GM23338 (cell line): ENCODE measurements at regions not wholly inside any gene's neighbourhood (a gene's known extent, or its start where the extent isn't known, plus 50 kb on each side); places are given as distances from the start of the nearest gene placed in this dataset.

Source experiments
- ATAC-seq: fragments of 200-7000 bp; cut with Tn5 transposase; 3 replicates; pipeline ENCODE4 v1.9.1; 2020
- DNase-seq: peaks from one replicate; pipeline ENCODE4 v3.0.0-alpha.2; 2015; ENCODE audit warnings: low spot score
- H2AFZ ChIP-seq: fragments of 200-600 bp; sonication (generic); 2 replicates; pipeline ENCODE4 v1.8.0; 2016; ENCODE audit warnings: antibody characterized with exemption, mild to moderate bottlenecking, moderate library complexity
- H3F3A ChIP-seq: fragments of 200-600 bp; sonication (generic); replicated peaks from 2 replicates; pipeline ENCODE4 v1.8.0; 2017; ENCODE audit warnings: antibody characterized with exemption, mixed run types, low read depth
- H3K27ac ChIP-seq: fragments of 200-600 bp; sonication (generic); 2 replicates; pipeline ENCODE4 v1.6.1; 2016; ENCODE audit warnings: low read depth
- H3K27me3 ChIP-seq: fragments of 200-600 bp; sonication (generic); 2 replicates; pipeline ENCODE4 v1.8.0; 2016; ENCODE audit warnings: mild to moderate bottlenecking, mixed run types, moderate library complexity; ENCODE audit not compliant: insufficient read depth
- H3K36me3 ChIP-seq: fragments of 200-600 bp; sonication (generic); 2 replicates; pipeline ENCODE4 v1.8.0; 2016; ENCODE audit warnings: mild to moderate bottlenecking; ENCODE audit not compliant: insufficient read depth
- H3K4me1 ChIP-seq: fragments of 200-600 bp; sonication (generic); 2 replicates; pipeline ENCODE4 v1.8.0; 2016; ENCODE audit warnings: mild to moderate bottlenecking, moderate library complexity; ENCODE audit not compliant: insufficient read depth
- H3K4me2 ChIP-seq: fragments of 200-600 bp; sonication (generic); 2 replicates; pipeline ENCODE4 v1.7.1; 2017; ENCODE audit warnings: mixed run types
- H3K4me3 ChIP-seq: fragments of 200-600 bp; sonication (generic); 2 replicates; pipeline ENCODE4 v1.6.1; 2016; ENCODE audit warnings: mixed run types
- H3K79me2 ChIP-seq: fragments of 200-600 bp; sonication (generic); replicated peaks from 2 replicates; pipeline ENCODE4 v1.8.0; 2017; ENCODE audit warnings: mild to moderate bottlenecking; ENCODE audit not compliant: insufficient read depth
- H3K9me2 ChIP-seq: fragments of 200-600 bp; sonication (generic); 2 replicates; pipeline ENCODE4 v1.8.0; 2017; ENCODE audit not compliant: insufficient read depth
- H4K20me1 ChIP-seq: fragments of 200-600 bp; sonication (generic); replicated peaks from 2 replicates; pipeline ENCODE4 v1.8.0; 2017; ENCODE audit warnings: mild to moderate bottlenecking; ENCODE audit not compliant: insufficient read depth
- H3K27ac Mint-ChIP-seq: 2 replicates; pipeline ENCODE4 v1.8.0; 2020; ENCODE audit warnings: inconsistent platforms, mild to moderate bottlenecking, moderate library complexity, mixed read lengths
- H3K27me3 Mint-ChIP-seq: 3 replicates; pipeline ENCODE4 v1.8.0; 2022; ENCODE audit warnings: low read depth, mild to moderate bottlenecking, moderate library complexity, mixed read lengths, inconsistent platforms; ENCODE audit not compliant: insufficient read depth, poor library complexity
- H3K36me3 Mint-ChIP-seq: 3 replicates; pipeline ENCODE4 v1.8.0; 2021; ENCODE audit warnings: low read depth, mild to moderate bottlenecking, inconsistent platforms, moderate library complexity, mixed read lengths
- H3K4me1 Mint-ChIP-seq: 3 replicates; pipeline ENCODE4 v1.8.0; 2020; ENCODE audit warnings: mild to moderate bottlenecking, inconsistent platforms, mixed read lengths
- H3K4me3 Mint-ChIP-seq: 3 replicates; pipeline ENCODE4 v1.8.0; 2021; ENCODE audit warnings: moderate library complexity, mild to moderate bottlenecking, inconsistent platforms, mixed read lengths
- H3K9me3 Mint-ChIP-seq: 3 replicates; pipeline ENCODE4 v1.8.0; 2020; ENCODE audit warnings: moderate library complexity, mild to moderate bottlenecking, inconsistent platforms, mixed read lengths
- CREB1 ChIP-seq: fragments of 250-450 bp; sonication (Bioruptor Pico); IDR thresholded peaks from 2 replicates; pipeline ENCODE4 v1.5.0; 2020; ENCODE audit warnings: low read depth, mild to moderate bottlenecking, moderate library complexity
- EZH2 ChIP-seq: fragments of 200-600 bp; sonication (generic); IDR thresholded peaks from one replicate; pipeline ENCODE4 v1.8.0; 2017; ENCODE audit warnings: antibody characterized with exemption, mild to moderate bottlenecking, low read depth; ENCODE audit not compliant: unreplicated experiment
- EZH2phosphoT487 ChIP-seq: fragments of 200-600 bp; sonication (generic); IDR thresholded peaks from one replicate; pipeline ENCODE4 v1.8.1; 2018; ENCODE audit warnings: antibody characterized with exemption; ENCODE audit not compliant: unreplicated experiment
- JUNB ChIP-seq: IDR thresholded peaks from one replicate; pipeline ENCODE4 v1.6.1; 2016; ENCODE audit warnings: antibody characterized with exemption; ENCODE audit not compliant: unreplicated experiment
- NANOG ChIP-seq: IDR thresholded peaks from 2 replicates; pipeline ENCODE4 v1.6.1; 2016; ENCODE audit warnings: antibody characterized with exemption, borderline replicate concordance
- POLR2AphosphoS5 ChIP-seq: IDR thresholded peaks from 2 replicates; pipeline ENCODE4 v1.6.1; 2016; ENCODE audit warnings: antibody characterized with exemption, low read depth
- STAT1 ChIP-seq: IDR thresholded peaks from one replicate; pipeline ENCODE4 v1.6.1; 2016; ENCODE audit warnings: antibody characterized with exemption; ENCODE audit not compliant: unreplicated experiment
- ZNF114 ChIP-seq: fragments of 250-450 bp; sonication (Bioruptor Pico); IDR thresholded peaks from 2 replicates; pipeline ENCODE4 v1.5.0; 2020; ENCODE audit warnings: mild to moderate bottlenecking, moderate library complexity
- ZNF331 ChIP-seq: fragments of 250-450 bp; sonication (Bioruptor Pico); IDR thresholded peaks from 2 replicates; pipeline ENCODE4 v1.5.0; 2020; ENCODE audit warnings: low read depth, mild to moderate bottlenecking, moderate library complexity
- TF ChIP-seq, protein P1 (sequence below): IDR thresholded peaks from 2 replicates; pipeline ENCODE4 v1.6.1; 2016; ENCODE audit warnings: antibody characterized with exemption
- TF ChIP-seq, protein P2 (sequence below): fragments of 250-450 bp; sonication (Bioruptor Pico); IDR thresholded peaks from 2 replicates; pipeline ENCODE4 v1.5.0; 2020; ENCODE audit warnings: mild to moderate bottlenecking, moderate library complexity
- TF ChIP-seq, protein P3 (sequence below): IDR thresholded peaks from one replicate; pipeline ENCODE4 v1.6.1; 2018; ENCODE audit warnings: antibody characterized with exemption; ENCODE audit not compliant: unreplicated experiment
- TF ChIP-seq, protein P4 (sequence below), 2 experiments: fragments of 200-600 bp in 1 of 2; sonication (generic) in 1 of 2; conservative IDR thresholded peaks; 2 replicates each; pipeline versions ENCODE4 v1.5.1 to v1.6.1; 2016 to 2017; ENCODE audit warnings: antibody characterized with exemption in 2 of 2, low read depth in 2 of 2, mild to moderate bottlenecking in 2 of 2, moderate library complexity in 1 of 2

DNA sequence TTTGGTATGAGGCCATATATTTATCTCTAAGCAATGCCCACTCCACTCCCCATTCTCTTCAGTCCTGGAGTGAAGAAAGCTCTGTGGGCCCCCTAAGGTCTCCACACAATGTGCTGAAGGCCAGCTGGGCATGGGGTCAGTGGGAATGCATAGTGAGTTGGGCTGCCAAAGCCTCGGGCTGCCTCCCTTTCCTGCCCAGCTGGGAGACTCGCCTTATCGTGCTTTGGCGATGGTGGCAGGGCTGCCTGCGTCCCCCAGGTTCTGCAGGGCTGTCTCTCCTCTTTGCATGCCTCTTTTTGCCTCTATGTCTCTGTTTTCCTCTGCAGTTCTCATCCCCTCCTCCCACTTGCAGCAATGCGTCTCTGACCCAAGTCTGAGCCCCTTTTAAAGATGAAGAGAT, 116.5 kb downstream of the CYLD start:
- DNase-seq (no peak), ATAC-seq (no peak)
- Histone ChIP-seq H3K79me2 (no peaks in the 10 kb centered on the region), H3K4me3 (no peak overlapping the region), H2AFZ (no peak overlapping the region), H3F3A (no peaks in the 10 kb centered on the region), H3K4me2 (no peak overlapping the region), H3K4me1 (no peaks in the 10 kb centered on the region), H4K20me1 (no peaks in the 10 kb centered on the region), H3K9me2 (no peaks in the 10 kb centered on the region), H3K27ac (no peak overlapping the region), H3K36me3 (no peaks in the 10 kb centered on the region), H3K27me3 (no peaks in the 10 kb centered on the region)
- no peak for TF ChIP-seq EZH2
- no peak for TF ChIP-seq JUNB
- no peak for TF ChIP-seq EZH2phosphoT487
- TF ChIP-seq, protein P1, sequence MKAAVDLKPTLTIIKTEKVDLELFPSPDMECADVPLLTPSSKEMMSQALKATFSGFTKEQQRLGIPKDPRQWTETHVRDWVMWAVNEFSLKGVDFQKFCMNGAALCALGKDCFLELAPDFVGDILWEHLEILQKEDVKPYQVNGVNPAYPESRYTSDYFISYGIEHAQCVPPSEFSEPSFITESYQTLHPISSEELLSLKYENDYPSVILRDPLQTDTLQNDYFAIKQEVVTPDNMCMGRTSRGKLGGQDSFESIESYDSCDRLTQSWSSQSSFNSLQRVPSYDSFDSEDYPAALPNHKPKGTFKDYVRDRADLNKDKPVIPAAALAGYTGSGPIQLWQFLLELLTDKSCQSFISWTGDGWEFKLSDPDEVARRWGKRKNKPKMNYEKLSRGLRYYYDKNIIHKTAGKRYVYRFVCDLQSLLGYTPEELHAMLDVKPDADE: no peak
- TF ChIP-seq, protein P2, sequence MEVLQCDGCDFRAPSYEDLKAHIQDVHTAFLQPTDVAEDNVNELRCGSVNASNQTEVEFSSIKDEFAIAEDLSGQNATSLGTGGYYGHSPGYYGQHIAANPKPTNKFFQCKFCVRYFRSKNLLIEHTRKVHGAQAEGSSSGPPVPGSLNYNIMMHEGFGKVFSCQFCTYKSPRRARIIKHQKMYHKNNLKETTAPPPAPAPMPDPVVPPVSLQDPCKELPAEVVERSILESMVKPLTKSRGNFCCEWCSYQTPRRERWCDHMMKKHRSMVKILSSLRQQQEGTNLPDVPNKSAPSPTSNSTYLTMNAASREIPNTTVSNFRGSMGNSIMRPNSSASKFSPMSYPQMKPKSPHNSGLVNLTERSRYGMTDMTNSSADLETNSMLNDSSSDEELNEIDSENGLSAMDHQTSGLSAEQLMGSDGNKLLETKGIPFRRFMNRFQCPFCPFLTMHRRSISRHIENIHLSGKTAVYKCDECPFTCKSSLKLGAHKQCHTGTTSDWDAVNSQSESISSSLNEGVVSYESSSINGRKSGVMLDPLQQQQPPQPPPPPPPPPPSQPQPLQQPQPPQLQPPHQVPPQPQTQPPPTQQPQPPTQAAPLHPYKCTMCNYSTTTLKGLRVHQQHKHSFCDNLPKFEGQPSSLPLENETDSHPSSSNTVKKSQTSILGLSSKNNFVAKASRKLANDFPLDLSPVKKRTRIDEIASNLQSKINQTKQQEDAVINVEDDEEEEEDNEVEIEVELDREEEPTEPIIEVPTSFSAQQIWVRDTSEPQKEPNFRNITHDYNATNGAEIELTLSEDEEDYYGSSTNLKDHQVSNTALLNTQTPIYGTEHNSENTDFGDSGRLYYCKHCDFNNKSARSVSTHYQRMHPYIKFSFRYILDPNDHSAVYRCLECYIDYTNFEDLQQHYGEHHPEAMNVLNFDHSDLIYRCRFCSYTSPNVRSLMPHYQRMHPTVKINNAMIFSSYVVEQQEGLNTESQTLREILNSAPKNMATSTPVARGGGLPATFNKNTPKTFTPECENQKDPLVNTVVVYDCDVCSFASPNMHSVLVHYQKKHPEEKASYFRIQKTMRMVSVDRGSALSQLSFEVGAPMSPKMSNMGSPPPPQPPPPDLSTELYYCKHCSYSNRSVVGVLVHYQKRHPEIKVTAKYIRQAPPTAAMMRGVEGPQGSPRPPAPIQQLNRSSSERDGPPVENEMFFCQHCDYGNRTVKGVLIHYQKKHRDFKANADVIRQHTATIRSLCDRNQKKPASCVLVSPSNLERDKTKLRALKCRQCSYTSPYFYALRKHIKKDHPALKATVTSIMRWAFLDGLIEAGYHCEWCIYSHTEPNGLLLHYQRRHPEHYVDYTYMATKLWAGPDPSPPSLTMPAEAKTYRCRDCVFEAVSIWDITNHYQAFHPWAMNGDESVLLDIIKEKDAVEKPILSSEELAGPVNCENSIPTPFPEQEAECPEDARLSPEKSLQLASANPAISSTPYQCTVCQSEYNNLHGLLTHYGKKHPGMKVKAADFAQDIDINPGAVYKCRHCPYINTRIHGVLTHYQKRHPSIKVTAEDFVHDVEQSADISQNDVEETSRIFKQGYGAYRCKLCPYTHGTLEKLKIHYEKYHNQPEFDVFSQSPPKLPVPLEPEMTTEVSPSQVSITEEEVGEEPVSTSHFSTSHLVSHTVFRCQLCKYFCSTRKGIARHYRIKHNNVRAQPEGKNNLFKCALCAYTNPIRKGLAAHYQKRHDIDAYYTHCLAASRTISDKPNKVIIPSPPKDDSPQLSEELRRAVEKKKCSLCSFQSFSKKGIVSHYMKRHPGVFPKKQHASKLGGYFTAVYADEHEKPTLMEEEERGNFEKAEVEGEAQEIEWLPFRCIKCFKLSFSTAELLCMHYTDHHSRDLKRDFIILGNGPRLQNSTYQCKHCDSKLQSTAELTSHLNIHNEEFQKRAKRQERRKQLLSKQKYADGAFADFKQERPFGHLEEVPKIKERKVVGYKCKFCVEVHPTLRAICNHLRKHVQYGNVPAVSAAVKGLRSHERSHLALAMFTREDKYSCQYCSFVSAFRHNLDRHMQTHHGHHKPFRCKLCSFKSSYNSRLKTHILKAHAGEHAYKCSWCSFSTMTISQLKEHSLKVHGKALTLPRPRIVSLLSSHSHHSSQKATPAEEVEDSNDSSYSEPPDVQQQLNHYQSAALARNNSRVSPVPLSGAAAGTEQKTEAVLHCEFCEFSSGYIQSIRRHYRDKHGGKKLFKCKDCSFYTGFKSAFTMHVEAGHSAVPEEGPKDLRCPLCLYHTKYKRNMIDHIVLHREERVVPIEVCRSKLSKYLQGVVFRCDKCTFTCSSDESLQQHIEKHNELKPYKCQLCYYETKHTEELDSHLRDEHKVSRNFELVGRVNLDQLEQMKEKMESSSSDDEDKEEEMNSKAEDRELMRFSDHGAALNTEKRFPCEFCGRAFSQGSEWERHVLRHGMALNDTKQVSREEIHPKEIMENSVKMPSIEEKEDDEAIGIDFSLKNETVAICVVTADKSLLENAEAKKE (CRISPR knock-in tag): no peak
- no peak for TF ChIP-seq ZNF331 (CRISPR knock-in tag)
- no peak for TF ChIP-seq NANOG
- TF ChIP-seq, protein P3, sequence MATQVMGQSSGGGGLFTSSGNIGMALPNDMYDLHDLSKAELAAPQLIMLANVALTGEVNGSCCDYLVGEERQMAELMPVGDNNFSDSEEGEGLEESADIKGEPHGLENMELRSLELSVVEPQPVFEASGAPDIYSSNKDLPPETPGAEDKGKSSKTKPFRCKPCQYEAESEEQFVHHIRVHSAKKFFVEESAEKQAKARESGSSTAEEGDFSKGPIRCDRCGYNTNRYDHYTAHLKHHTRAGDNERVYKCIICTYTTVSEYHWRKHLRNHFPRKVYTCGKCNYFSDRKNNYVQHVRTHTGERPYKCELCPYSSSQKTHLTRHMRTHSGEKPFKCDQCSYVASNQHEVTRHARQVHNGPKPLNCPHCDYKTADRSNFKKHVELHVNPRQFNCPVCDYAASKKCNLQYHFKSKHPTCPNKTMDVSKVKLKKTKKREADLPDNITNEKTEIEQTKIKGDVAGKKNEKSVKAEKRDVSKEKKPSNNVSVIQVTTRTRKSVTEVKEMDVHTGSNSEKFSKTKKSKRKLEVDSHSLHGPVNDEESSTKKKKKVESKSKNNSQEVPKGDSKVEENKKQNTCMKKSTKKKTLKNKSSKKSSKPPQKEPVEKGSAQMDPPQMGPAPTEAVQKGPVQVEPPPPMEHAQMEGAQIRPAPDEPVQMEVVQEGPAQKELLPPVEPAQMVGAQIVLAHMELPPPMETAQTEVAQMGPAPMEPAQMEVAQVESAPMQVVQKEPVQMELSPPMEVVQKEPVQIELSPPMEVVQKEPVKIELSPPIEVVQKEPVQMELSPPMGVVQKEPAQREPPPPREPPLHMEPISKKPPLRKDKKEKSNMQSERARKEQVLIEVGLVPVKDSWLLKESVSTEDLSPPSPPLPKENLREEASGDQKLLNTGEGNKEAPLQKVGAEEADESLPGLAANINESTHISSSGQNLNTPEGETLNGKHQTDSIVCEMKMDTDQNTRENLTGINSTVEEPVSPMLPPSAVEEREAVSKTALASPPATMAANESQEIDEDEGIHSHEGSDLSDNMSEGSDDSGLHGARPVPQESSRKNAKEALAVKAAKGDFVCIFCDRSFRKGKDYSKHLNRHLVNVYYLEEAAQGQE: no peak
- TF ChIP-seq STAT1: no peak
- TF ChIP-seq CREB1 (CRISPR knock-in tag): no peak
- TF ChIP-seq, protein P4, sequence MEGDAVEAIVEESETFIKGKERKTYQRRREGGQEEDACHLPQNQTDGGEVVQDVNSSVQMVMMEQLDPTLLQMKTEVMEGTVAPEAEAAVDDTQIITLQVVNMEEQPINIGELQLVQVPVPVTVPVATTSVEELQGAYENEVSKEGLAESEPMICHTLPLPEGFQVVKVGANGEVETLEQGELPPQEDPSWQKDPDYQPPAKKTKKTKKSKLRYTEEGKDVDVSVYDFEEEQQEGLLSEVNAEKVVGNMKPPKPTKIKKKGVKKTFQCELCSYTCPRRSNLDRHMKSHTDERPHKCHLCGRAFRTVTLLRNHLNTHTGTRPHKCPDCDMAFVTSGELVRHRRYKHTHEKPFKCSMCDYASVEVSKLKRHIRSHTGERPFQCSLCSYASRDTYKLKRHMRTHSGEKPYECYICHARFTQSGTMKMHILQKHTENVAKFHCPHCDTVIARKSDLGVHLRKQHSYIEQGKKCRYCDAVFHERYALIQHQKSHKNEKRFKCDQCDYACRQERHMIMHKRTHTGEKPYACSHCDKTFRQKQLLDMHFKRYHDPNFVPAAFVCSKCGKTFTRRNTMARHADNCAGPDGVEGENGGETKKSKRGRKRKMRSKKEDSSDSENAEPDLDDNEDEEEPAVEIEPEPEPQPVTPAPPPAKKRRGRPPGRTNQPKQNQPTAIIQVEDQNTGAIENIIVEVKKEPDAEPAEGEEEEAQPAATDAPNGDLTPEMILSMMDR (conservative IDR thresholded peaks at IDR 0.05; ENCODE audit: low read depth in 2 of 2): no peak
- no peak for TF ChIP-seq ZNF114 (CRISPR knock-in tag)
- TF ChIP-seq POLR2AphosphoS5: no peak
- H3K4me1 Mint-ChIP-seq: peaks cover 7% of the 10 kb centered on the region; the same call in 2 of the 3 replicates
- H3K27me3 Mint-ChIP-seq: peaks cover 5% of the 10 kb centered on the region
- peaks cover 2% of the 10 kb centered on the region; the same call in 2 of the 3 replicates for H3K9me3 Mint-ChIP-seq
- H3K27ac Mint-ChIP-seq: no peak overlapping the region
- no peaks in the 10 kb centered on the region for H3K36me3 Mint-ChIP-seq
- no peak overlapping the region for H3K4me3 Mint-ChIP-seq
